Esophagus muscularis mucosa (tissue), 4 donors: ENCODE measurements at regions not wholly inside any gene's neighbourhood (a gene's known extent, or its start where the extent isn't known, plus 50 kb on each side); places are given as distances from the start of the nearest gene placed in this dataset.

Source experiments
- DNase-seq: peaks from one replicate; pipeline ENCODE4 v3.0.0-alpha.2; 2017; ENCODE audit errors: extremely low spot score
- H3K27ac ChIP-seq, 4 donors: fragments of 200-600 bp; sonication (generic); replicated peaks in 1 of 4; 1 replicate in 3 of 4; 2 replicates in 1 of 4; pipeline ENCODE4 v1.5.1; 2016 to 2019; ENCODE audit warnings: mild to moderate bottlenecking in 1 of 4
- H3K27me3 ChIP-seq, 4 donors: fragments of 200-600 bp; sonication (generic); one replicate each; pipeline versions ENCODE4 v1.5.1 to v1.6.0; 2016 to 2019
- H3K36me3 ChIP-seq, 4 donors: fragments of 200-600 bp; sonication (generic); one replicate each; pipeline ENCODE4 v1.5.1; 2016 to 2019
- H3K4me1 ChIP-seq, 4 donors: fragments of 200-600 bp; sonication (generic); one replicate each; pipeline ENCODE4 v1.5.1; 2016 to 2019
- H3K4me3 ChIP-seq, 4 donors: fragments of 200-600 bp; sonication (generic); 1 replicate in 2 of 4; 2 replicates in 2 of 4; pipeline ENCODE4 v1.5.1; 2016 to 2019; ENCODE audit warnings: mild to moderate bottlenecking in 4 of 4, moderate library complexity in 1 of 4
- H3K9me3 ChIP-seq, 4 donors: fragments of 200-600 bp; sonication (generic); 1 replicate in 3 of 4; 2 replicates in 1 of 4; pipeline ENCODE4 v1.5.1; 2016 to 2019
- EP300 ChIP-seq: sonication (generic); formaldehyde crosslinking; IDR thresholded peaks from one replicate; pipeline ENCODE4 v1.6.1; 2017; ENCODE audit warnings: antibody characterized with exemption
- POLR2A ChIP-seq: fragments of 450-650 bp; IDR thresholded peaks from one replicate; pipeline ENCODE4 v1.6.1; 2017; ENCODE audit warnings: antibody characterized with exemption, moderate library complexity, mild to moderate bottlenecking, low read depth
- POLR2AphosphoS5 ChIP-seq, 2 donors: sonication (generic); formaldehyde crosslinking; IDR thresholded peaks; one replicate each; pipeline ENCODE4 v1.6.1; 2017; ENCODE audit warnings: antibody characterized with exemption in 2 of 2
- WGBS: methylation state at CpG from one replicate; pipeline ENCODE4 v1.1.5; 2018; 5-methylcytosine and 5-hydroxymethylcytosine counted together
- intact Hi-C: fragments of 100-400 bp; cut with DNase I; formaldehyde crosslinking; loops from one replicate; pipeline ENCODE4 v1.15.1; 2023
- TF ChIP-seq, protein P1 (sequence below), 3 experiments: fragments of 200-600 bp in 2 of 3; fragments of 450-650 bp in 1 of 3; sonication (generic) in 2 of 3; IDR thresholded peaks; one replicate each; pipeline ENCODE4 v1.5.1; 2017 to 2019; ENCODE audit warnings: antibody characterized with exemption in 3 of 3, mild to moderate bottlenecking in 2 of 3, moderate library complexity in 1 of 3

DNA sequence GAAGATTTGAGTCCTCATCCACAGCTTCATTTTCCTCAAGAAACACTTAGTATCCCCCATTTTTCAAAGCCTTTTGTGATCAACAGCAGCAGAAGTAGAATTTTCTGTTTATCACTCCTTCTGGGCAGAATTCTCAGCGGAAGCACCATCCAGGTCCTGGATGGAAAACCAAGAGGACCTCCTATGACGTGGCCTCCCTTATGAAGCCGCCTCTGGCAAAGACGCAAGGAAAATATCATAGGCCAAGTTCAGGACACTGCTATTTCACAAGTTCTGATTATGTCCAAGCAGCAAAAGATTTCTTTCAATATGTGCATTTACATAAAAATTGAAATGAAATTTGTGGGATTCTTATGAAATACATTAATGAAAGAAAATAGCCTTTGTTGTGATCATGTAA lies 315.0 kb downstream of the SEC23A start:
- H3K36me3 ChIP-seq = no peaks in the 10 kb centered on the region
- no peaks in the 10 kb centered on the region for H3K27me3 ChIP-seq
- H3K27ac ChIP-seq = no peak overlapping the region
- H3K4me3 ChIP-seq = no peak overlapping the region
- no peak for DNase-seq
- H3K9me3 ChIP-seq = no peaks in the 10 kb centered on the region
- TF ChIP-seq, protein P1, sequence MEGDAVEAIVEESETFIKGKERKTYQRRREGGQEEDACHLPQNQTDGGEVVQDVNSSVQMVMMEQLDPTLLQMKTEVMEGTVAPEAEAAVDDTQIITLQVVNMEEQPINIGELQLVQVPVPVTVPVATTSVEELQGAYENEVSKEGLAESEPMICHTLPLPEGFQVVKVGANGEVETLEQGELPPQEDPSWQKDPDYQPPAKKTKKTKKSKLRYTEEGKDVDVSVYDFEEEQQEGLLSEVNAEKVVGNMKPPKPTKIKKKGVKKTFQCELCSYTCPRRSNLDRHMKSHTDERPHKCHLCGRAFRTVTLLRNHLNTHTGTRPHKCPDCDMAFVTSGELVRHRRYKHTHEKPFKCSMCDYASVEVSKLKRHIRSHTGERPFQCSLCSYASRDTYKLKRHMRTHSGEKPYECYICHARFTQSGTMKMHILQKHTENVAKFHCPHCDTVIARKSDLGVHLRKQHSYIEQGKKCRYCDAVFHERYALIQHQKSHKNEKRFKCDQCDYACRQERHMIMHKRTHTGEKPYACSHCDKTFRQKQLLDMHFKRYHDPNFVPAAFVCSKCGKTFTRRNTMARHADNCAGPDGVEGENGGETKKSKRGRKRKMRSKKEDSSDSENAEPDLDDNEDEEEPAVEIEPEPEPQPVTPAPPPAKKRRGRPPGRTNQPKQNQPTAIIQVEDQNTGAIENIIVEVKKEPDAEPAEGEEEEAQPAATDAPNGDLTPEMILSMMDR (IDR thresholded peaks at IDR 0.05) = no peak
- no peak for TF ChIP-seq POLR2AphosphoS5 (IDR thresholded peaks at IDR 0.05)
- no peak for TF ChIP-seq POLR2A
- no peak for TF ChIP-seq EP300
- no peaks in the 10 kb centered on the region for H3K4me1 ChIP-seq
- WGBS = 87% methylated on average over 4 of the region's 4 CpGs
- intact Hi-C loops = no loop called here

DNA sequence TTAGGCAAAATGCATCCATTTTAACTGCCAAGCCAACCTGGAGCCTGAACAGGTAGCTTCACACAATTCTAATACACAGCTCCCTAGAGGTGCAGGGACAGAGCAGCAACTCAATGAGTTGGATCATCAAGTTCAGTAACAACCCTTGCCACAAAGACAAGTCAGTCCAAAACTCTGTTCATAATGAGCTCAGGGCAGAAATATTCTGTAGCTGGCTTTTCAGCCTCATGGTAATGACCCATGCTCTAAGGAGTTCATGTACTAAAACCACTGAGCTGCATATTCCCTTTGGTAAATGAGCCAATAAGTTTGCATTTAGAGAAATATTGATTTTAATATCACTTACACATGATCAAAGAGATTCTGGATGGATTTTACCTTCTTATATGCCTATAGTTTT lies 316.1 kb downstream of the SEC23A start:
- intact Hi-C loops = no loop called here
- TF ChIP-seq EP300 = no peak
- H3K4me1 ChIP-seq = no peaks in the 10 kb centered on the region
- no peak overlapping the region for H3K4me3 ChIP-seq
- no peak for DNase-seq
- no peaks in the 10 kb centered on the region for H3K9me3 ChIP-seq
- no peaks in the 10 kb centered on the region for H3K36me3 ChIP-seq
- no peak overlapping the region for H3K27ac ChIP-seq
- no peaks in the 10 kb centered on the region for H3K27me3 ChIP-seq

DNA sequence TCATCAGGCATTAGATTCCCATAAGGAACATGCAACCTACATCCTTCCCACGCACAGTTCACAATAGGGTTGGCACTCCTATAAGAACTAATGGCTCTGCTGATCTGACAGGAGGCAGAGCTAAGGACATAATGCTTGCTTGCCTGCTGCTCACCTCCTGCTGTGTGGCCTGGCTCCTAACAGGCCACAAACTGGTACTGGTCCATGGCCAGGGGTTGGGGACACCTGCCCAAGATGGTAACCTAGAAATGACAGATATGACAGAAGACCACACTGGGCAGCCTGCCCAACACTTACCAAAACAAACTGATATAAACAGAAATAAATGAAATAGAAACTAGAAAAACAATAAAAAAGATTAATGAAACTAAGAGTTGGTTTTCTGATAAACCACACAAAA lies 325.6 kb downstream of the SEC23A start:
- TF ChIP-seq EP300 = no peak
- no peak for TF ChIP-seq POLR2AphosphoS5 (IDR thresholded peaks at IDR 0.05)
- TF ChIP-seq POLR2A = no peak
- TF ChIP-seq, protein P1 (IDR thresholded peaks at IDR 0.05) = no peak
- no peaks in the 10 kb centered on the region for H3K27me3 ChIP-seq
- no peak overlapping the region for H3K27ac ChIP-seq
- DNase-seq = no peak
- intact Hi-C loops = no loop called here
- H3K36me3 ChIP-seq = no peaks in the 10 kb centered on the region
- H3K4me3 ChIP-seq = no peak overlapping the region
- WGBS = 77% methylated on average over 1 of the region's 1 CpG
- no peaks in the 10 kb centered on the region for H3K9me3 ChIP-seq
- H3K4me1 ChIP-seq = no peaks in the 10 kb centered on the region

DNA sequence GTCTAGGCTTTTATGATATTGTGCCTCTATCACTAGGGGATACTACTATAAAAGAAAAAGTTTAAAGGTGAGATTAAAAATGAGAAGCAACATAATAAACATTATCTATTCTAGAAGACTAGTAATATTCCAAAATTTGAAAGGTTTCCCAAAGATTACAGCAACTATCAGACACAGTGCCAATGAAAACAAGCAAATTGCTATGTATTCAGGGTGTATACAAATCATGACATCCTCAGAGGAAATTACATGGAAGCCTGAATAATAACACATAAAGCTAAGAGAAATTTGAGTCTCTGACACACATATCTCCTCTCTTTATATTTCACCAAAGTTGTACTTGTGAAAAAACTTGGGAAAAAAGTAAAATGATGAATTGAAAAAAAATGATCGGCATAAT lies 327.0 kb downstream of the SEC23A start:
- Histone ChIP-seq H3K27me3 (no peaks in the 10 kb centered on the region), H3K4me3 (no peak overlapping the region), H3K9me3 (no peaks in the 10 kb centered on the region), H3K4me1 (no peaks in the 10 kb centered on the region), H3K27ac (no peak overlapping the region), H3K36me3 (no peaks in the 10 kb centered on the region)
- DNase-seq = no peak
- intact Hi-C loops = no loop called here
- WGBS = 89% methylated on average over 1 of the region's 1 CpG
- TF ChIP-seq, protein P1 (IDR thresholded peaks at IDR 0.05) = no peak
- TF ChIP-seq POLR2AphosphoS5 (IDR thresholded peaks at IDR 0.05) (no peak), POLR2A (no peak), EP300 (no peak)

DNA sequence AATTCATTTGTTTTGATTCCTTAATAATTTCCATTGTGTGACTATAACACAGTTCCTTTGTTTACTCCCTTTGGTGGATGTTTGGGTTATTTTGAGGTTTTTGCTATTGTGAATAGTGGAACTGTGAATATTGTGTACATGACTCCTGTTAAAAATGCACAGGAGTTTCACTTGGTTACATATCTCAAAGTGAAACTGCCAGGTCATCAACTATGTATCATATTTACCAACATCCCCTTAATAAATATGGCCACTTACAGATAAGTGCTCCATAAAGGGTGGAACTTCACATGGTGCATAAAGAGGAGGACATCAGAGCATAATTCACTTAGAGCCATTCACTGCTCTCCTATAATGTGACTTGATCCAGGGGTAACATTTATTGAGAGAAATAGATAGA lies 328.9 kb downstream of the SEC23A start:
- no peak for DNase-seq
- intact Hi-C loops = no loop called here
- no peak overlapping the region for H3K27ac ChIP-seq
- TF ChIP-seq POLR2AphosphoS5 (IDR thresholded peaks at IDR 0.05) = no peak
- no peak for TF ChIP-seq EP300
- TF ChIP-seq POLR2A = no peak
- TF ChIP-seq, protein P1 (IDR thresholded peaks at IDR 0.05) = no peak
- H3K4me3 ChIP-seq = no peak overlapping the region
- H3K4me1 ChIP-seq = no peaks in the 10 kb centered on the region
- H3K27me3 ChIP-seq = no peaks in the 10 kb centered on the region
- no peaks in the 10 kb centered on the region for H3K36me3 ChIP-seq
- no peaks in the 10 kb centered on the region for H3K9me3 ChIP-seq
